GM19372 (cell line): ENCODE measurements at regions not wholly inside any gene's neighbourhood (a gene's known extent, or its start where the extent isn't known, plus 50 kb on each side); places are given as distances from the start of the nearest gene placed in this dataset.

Source experiments
- ATAC-seq: cut with Tn5 transposase; IDR thresholded peaks from one replicate; pipeline ENCODE4 v1.9.1; 2021; ENCODE audit warnings: mild to moderate bottlenecking, low read depth, moderate library complexity; ENCODE audit not compliant: unreplicated experiment

DNA sequence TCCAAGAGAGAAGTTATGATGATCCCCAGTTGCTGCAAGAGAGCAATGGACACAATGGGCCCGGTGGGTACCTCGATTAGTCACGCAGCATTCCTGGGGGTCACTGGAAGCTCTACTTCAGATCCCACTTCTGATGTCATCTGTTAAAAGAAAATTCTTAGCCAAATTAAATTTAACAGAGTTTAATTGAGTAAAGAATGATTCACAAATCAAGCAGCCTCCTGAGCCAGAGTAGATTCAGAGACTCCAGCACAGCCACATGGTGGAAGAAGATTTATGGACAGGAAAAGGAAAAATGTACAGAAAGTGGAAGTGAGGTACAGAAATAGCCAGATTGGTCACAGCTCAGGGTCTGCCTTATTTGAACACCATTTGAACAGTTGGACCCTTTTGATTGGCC, 107.5 kb downstream of the SPTSSA start:
- ATAC-seq: no peak

DNA sequence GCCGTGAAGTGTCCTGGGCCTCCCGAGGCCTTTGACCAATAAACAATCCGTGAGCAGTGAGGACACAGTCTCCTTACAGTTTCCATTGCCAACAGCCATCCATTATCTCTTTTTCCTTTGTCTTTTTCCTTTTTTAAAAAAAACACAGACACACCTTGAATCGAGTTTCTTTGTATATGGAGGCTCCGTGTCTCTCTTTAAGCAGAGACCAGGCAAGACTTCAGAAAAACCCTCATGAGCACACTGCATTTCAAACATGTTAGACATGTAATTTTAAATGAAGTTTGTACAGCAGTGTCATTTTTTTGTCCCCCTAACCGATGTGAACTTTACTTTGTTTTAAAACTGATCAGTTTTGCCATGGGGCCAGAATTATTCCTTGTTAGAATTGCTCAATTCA, 111.1 kb downstream of the SPTSSA start:
- ATAC-seq: no peak

DNA sequence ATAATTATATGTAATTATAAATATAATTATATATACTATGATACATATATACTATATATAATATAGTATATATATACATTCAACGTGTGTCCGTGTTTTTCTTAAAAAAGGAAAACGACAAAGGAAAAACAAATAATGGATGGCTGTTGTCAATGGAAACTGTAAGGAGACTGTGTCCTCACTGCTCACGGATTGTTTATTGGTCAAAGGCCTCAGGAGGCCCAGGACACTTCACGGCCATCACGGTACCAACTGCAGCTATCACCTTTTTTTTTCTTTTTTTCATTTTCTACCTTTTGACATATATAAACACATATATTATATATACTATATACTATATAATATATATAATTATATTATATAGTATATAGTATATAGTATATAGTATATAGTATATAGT, 113.4 kb downstream of the SPTSSA start:
- ATAC-seq: no peak

DNA sequence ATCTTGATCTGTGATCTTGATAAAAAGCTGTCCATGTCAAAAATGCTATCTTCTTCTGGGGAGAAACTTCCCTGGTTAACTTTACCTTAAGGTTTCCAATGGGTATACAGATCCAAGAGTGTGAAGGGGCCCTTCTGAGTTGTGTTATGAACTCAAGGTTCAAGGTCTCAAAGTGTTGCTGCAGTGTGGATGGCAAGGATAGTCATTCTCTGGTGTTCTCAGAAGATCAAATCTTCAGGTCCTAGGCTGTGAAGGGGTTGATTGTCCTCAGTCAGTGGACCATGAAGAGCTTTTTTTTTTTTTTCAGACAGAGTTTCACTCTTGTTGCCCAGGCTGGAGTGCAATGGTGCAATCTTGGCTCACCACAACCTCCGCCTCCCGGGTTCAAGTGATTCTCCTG, 114.4 kb downstream of the SPTSSA start:
- ATAC-seq: no peak

DNA sequence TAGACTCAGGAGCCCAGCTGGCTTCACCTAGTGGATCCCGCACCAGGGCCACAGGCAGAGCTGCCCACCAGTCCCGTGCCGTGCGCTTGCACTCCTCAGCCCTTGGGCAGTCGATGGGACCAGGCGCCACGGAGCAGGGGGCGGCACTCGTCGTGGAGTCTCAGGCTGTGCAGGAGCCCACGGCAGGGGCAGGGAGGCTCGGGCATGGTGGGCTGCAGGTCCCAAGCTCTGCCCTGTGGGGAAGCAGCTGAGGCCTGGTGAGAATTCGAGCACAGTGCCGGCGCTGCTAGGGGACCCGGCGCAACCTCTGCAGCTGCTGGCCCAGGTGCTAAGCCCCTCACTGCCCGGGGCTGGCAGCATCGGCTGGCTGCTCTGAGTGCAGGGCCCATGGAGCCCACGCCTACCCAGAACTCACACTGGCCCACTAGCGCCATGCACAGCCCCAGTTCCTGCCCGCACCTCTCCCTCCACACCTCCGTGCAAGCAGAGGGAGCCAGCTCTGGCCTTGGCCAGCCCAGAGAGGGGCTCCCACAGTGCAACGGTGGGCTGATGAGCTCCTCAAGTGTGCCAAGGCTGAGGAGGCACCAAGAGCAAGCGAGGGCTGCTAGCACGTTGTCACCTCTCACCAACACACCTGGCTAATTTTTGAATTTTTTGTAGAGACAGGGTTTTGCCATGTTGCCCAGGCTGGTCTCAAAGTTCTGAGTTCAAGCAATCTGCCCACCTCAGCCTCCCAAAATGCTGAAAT, 116.1 kb downstream of the SPTSSA start:
- ATAC-seq: no peak

DNA sequence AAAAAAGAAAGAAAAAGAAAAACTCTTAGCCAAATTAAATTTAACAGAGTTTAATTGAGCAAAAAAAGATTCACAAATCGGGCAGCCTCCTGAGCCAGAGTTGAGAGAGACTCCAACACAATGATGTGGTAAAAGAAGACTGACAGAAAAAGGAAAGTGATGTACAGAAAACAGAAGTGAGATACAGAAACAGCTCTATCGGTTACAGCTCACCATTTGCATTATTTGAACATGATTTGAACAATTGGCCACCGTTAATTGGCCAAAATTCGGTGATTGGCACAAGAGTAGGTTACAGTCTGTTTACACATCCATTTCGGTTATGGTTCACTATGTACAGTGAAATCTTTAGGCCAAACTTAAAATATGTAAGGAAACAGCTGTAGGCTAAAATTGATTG, 117.7 kb downstream of the SPTSSA start:
- ATAC-seq: no peak

DNA sequence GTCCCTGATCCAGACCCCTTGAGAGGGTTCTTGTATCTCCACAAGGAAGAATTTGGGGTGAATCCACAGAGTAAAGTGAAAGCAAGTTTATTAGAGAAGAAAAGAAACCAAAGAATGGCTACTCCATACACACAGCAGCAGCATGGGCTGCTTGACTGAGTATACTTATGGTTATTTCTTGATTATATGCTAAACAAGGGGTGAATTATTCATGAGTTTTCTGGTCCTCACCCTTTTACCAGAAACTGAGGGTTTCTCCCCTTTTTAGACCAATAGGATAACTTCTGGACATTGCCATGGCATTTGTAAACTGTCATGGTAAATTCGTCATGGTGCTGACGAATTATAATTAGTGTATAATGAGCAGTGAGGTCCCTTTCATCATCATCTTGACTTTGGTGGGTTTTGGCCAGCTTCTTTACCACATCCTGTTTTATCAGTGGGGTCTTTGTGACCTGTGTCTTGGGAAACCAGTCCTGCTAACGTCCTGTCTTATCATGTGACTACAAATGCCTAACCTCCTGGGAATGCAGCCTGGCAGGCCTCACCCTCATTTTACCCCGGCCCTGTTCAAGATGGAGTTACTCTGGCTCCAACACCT, 121.9 kb downstream of the SPTSSA start:
- no peak for ATAC-seq

DNA sequence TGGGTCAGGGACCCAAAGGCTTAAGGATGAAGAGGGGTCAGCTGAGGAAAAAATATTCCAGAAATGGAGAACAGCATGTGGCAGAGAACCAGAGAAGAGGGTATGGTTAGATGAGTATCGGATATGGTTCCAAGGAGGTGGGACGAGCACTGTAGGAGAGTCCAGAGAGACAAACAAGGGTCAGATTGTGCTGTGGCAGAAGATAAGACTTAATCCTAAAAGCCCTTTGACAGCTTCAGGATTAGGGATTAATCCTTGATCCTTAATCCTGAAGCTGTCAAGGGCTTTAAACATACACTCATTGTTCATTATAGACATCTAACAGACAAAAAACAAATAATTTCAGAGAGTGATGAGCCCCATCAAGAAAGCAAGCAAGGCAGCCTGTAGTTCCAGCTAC, 124.0 kb downstream of the SPTSSA start:
- no peak for ATAC-seq

DNA sequence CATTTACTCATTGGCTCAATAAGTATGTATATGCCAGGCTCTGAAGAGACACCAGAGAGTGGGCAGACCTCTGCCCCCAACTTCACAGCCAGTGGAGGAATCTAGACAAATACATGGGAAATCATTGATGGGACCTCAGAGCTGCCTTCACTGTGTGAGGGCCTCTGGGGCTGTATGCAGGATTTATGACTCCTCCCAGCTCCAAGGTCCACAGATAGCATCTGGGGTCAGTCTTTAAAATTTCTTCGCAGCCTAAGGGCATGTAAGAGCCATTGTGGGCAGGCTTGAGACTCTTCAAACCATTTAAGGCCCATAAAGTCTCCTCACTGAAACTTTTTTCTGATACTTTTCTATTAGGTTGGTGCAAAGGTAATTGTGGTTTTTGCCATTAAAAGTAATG, 125.5 kb downstream of the SPTSSA start:
- ATAC-seq: no peak

DNA sequence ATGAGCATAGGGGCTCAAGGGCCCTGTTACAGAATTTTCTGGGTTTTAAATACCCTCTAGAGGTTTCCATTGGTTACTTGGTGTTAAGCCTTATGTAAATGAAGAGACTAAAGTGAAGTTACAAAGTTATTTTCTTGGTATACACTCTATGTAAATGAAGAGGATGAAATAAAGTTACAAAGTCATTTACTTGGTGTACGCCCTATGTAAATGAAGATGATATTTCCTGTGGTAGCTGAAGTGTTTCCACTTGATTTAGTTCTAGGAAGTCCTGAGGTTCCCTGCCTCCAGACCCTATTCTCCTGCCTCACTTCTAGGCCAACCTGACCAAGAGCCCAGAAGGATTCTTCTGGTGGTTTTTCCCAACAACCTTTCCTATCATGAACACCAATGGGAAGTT, 126.1 kb downstream of the SPTSSA start:
- no peak for ATAC-seq

DNA sequence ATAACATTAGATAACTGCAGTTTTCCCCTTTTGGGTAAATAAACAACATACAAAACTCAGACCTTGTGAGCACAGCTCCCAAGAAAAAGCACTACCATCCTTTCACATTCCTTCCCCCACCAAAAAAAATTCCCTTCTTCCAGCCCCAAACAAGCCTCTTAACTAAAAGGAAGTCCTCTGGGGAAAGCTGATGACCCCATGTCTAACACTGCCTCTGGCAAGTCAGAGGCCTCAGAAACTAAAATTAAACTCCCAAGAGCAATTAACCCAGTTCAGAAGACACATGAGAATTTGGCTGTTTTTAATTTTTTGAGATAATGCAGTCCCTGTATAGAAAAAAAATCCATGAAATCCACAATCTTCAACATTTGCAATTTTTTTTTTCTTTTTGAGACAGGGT, 127.7 kb downstream of the SPTSSA start:
- no peak for ATAC-seq

DNA sequence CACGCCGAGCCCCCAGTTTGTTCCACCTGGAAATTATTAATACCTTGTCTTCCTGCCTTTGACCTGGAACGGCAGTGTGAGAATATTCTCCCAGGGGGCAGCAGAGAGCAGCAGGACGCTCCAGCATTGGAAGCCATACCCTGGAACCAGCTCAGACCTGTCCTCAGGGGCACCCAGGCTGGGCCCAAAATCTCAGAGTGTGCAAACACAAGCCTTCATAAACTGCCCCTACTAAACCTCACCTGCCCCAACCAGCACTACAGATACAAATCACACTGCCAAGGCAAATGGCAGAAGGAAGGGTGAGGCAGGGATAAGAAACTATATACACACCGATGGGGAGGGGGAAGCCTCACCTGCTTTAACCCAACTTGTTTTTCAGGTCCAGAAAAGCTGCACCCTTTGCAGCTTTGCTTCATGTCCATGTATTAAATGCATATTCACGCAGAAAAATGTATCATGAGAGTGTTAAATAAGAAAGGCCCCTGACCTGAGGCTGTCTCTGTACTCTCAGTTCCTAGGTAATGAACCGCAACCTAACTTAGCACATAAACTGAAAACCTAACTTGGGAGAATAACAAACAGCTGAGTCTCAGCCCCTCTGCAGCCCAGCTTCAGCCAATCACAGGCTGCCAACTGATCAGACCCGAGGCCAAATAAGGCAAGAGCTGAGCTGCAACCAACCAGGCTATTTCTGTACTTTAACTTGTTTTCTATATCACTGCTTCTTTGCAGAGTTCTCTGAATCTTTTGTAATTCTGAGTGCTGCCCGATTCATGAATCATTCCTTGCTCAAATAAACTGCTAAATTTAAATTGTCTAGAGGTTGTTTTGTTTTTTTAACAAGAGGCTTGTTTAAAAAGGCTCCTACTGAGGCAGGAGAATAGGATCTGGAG, 130.1 kb downstream of the SPTSSA start:
- ATAC-seq: peak; percentile 77

DNA sequence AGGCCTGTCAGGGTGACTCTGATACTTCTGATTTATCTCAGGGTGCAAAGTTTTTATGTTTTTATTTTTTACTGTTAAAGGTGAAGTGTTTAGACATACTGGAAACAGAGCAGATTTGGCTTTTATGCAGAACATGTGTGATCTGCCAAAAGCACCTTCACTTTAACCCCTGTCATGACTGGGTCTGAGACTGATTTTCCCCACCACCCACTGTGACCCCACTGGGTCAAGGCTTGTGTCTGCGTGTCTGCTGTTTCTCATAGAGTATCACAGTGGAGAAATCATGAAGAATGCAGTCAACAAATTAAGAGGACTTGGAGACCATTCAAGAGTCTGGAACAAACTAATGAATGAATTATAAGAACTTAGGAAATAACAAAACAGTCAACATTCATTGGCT, 131.2 kb downstream of the SPTSSA start:
- ATAC-seq: no peak

DNA sequence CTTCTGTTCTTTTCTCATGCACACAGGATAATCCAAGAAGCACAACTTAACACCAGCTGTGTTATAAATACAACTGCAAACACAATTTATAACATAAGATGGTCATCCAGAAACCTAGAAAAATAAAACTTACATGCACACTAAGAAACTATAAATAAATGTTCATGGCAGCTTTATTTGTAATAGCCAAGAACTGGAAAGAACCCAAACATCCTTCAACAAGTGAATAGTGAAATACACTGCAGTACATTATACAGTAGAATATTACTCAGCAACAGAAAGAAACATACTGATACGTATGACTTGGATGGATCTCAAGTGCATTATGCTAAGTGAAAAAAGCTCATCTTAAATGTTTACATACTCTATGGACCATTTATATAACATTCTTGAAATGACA, 132.7 kb downstream of the SPTSSA start:
- ATAC-seq: no peak

DNA sequence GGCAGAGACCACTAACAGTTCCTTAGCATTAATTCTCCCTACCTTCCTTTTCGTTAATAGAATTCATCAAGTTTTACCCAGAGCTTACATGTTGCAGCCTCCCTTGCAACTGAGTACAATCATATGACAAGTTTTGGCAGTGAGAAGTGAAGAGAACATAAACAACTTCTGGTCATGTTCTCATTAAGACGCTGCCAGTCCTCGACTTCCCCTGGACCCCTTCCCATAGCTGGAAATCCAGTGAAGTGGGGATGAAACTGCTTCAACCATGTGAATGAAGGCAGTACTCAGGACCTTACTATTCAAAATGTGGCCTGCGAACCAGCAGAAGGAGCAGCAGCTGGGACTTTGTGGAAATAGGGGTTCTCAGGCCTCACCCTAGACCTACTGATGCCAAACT, 133.9 kb downstream of the SPTSSA start:
- no peak for ATAC-seq

DNA sequence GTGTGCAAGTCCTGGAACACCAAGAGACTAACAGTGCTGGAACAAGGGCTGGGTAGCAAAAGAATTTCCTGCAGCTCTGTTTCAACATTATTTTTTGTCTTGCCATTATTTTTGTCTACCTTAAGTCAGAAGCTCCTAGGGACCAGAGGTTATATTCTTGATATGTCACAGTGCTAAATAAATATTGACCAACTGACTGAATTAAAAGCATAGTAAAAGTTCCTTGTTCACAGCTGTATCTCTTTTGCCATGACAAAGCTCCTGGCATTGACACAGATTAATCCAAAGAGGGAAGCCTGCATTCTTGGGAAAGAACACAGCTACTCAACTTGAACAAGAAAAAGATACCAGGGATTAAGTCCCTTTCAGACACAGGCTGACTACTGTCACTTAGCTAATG, 136.5 kb downstream of the SPTSSA start:
- no peak for ATAC-seq

DNA sequence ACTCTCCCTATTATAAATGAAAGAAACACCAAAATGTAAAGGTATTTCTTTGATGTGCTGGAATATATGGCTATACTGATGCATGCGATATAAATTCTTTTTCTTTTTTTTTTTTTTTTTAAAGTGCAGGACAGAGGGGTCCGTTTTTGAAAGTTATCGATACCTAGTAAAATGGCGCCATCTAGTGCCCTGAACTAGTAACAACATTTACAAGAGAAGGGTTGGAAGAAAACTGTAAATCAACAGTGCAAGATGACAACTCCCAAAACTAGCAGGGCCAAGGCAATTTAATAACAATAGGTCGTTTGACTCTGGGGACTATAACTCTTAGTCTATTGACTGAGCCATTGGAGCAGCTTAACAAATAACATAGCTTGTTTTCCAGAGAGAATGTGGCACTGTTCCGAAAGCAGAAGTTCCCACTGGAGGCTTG, 137.7 kb downstream of the SPTSSA start:
- ATAC-seq: no peak

DNA sequence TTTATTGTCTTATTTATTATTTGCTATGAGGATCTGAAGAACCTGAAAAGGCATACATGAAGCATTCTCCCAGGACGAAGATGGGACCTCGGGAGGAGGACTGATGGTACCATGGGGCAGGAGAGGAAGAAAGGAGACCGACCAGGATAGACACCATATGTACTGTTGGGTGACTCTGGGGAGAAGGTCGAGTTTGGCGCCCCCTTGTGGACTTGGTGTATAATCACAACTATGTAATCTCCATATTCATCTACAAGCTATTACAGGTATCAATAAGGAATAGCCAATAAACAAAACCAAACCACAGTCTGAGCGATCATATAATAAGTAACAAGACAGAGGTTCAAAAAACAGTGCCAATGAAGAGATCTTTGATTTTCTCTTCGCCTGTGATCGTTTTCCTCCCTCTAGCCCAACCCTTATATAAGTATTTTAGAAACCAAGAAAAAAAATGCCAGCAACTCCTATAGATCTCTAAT, 139.1 kb downstream of the SPTSSA start:
- peak; percentile 85 for ATAC-seq

DNA sequence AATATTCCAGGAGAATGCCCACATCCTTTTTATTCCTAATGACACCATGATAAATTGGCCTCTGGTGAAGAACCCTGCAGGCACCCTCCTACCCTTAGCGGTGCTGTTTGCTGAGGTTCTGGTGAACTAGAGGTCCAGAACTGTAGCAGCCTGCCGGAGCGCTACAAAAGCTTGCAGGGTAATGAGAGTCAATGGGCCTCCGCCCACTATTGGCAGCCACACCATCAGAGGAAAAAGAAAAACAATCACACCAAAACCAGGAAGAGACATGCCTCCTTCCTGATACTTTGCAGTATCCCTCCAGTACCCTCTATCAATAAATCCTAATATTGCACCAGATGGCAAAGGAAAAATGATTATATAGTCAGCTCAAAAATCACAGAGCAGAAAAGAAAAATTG, 142.9 kb downstream of the SPTSSA start:
- ATAC-seq: no peak

DNA sequence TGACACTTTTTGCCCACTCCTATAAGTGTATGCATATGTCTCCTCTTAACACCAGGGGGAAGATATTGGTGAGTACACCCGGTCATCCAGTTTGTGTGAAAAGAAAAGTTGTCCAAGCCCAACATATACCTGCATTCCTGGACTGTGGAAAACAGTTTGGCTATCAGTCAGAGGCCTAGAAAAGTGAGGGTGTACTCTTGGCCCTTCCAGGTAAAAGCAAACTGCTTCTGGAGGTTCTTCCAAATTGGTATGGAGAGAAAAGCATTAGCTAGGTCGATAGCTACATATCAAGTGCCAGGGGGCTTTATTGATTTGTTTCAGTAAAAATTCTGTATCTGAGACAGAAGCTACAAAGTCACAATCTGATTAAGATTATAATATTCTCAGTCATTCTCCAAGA, 144.0 kb downstream of the SPTSSA start:
- no peak for ATAC-seq

DNA sequence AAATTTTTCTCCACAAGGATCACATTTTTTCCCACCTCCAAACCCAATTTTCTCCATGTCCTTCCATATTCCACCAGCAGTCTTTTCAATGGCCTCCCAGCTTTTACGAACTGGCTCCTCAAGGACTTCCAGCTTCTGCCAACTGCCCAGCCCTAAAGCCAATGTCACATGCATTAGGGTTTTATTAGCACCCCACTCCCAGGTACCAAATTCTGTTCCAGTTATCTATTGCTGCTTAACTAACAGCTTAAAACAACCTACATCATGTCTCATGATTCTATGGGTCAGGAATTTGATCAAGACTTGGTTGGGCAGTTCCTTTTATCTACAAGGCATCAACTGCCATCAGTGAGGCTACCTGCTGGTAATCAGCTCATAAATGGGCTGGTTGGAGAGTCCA, 151.3 kb downstream of the SPTSSA start:
- no peak for ATAC-seq
